Gastroesophageal sphincter (tissue), 3 donors: ENCODE measurements at regions not wholly inside any gene's neighbourhood (a gene's known extent, or its start where the extent isn't known, plus 50 kb on each side); places are given as distances from the start of the nearest gene placed in this dataset.

ENCODE experiments used
- CTCF ChIP-seq, 4 experiments: fragments of 200-600 bp in 2 of 4; fragments of 450-650 bp in 2 of 4; sonication (generic) in 1 of 4; IDR thresholded peaks; one replicate each; pipeline ENCODE4 v1.5.1; 2017 to 2019; ENCODE audit warnings: antibody characterized with exemption in 4 of 4, mild to moderate bottlenecking in 2 of 4, moderate library complexity in 2 of 4
- EP300 ChIP-seq: sonication (generic); formaldehyde crosslinking; IDR thresholded peaks from one replicate; pipeline ENCODE4 v1.6.1; 2017; ENCODE audit warnings: antibody characterized with exemption, mild to moderate bottlenecking
- POLR2A ChIP-seq, 2 donors: fragments of 450-650 bp; IDR thresholded peaks; one replicate each; pipeline ENCODE4 v1.6.1; 2017; ENCODE audit warnings: antibody characterized with exemption in 2 of 2, mild to moderate bottlenecking in 2 of 2, moderate library complexity in 1 of 2
- POLR2AphosphoS5 ChIP-seq: sonication (generic); formaldehyde crosslinking; IDR thresholded peaks from one replicate; pipeline ENCODE4 v1.6.1; 2017; ENCODE audit warnings: antibody characterized with exemption

- TF ChIP-seq CTCF (IDR thresholded peaks at IDR 0.05) (no peak), POLR2A (IDR thresholded peaks at IDR 0.05) (no peak), POLR2AphosphoS5 (no peak), EP300 (no peak)
Observed at GRCh38 chr4:149158817-149159216, 656.8 kb downstream of the IQCM start.
